Frontal cortex (tissue), 1 donor: ENCODE measurements at regions not wholly inside any gene's neighbourhood (a gene's known extent, or its start where the extent isn't known, plus 50 kb on each side); places are given as distances from the start of the nearest gene placed in this dataset. TPM values are rescaled to one million over a fixed set of nuclear protein-coding genes. Genes with fewer than 3 reads are reported as not detected.

Source experiments
- small RNA-seq: library from RNA; depleted of rRNA; stranded (forward); fragments of <200 nt; gene quantifications from one replicate; pipeline ENCODE3, GENCODE V24; 2014

Small RNAs in the stretch of these regions (small RNA-seq; reads per million reads assigned to genes)
- not detected for gene MIR6078
- gene RNU6-163P, result not detected
